ENCODE measurements at regions not wholly inside any gene's neighbourhood (a gene's known extent, or its start where the extent isn't known, plus 50 kb on each side); places are given as distances from the start of the nearest gene placed in this dataset.

- TF ChIP-seq, protein P1, sequence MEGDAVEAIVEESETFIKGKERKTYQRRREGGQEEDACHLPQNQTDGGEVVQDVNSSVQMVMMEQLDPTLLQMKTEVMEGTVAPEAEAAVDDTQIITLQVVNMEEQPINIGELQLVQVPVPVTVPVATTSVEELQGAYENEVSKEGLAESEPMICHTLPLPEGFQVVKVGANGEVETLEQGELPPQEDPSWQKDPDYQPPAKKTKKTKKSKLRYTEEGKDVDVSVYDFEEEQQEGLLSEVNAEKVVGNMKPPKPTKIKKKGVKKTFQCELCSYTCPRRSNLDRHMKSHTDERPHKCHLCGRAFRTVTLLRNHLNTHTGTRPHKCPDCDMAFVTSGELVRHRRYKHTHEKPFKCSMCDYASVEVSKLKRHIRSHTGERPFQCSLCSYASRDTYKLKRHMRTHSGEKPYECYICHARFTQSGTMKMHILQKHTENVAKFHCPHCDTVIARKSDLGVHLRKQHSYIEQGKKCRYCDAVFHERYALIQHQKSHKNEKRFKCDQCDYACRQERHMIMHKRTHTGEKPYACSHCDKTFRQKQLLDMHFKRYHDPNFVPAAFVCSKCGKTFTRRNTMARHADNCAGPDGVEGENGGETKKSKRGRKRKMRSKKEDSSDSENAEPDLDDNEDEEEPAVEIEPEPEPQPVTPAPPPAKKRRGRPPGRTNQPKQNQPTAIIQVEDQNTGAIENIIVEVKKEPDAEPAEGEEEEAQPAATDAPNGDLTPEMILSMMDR (IDR thresholded peaks at IDR 0.05; ENCODE audit: poor library complexity), result no peak
- no peak for TF ChIP-seq EZH2phosphoT487 (IDR thresholded peaks at IDR 0.05; ENCODE audit: low read depth, severe bottlenecking, unreplicated experiment)
Observed at GRCh38 chr20:39830903-39831302, 858.1 kb downstream of the MAFB start.
